Esophagus muscularis mucosa (tissue), 4 donors: ENCODE measurements at regions not wholly inside any gene's neighbourhood (a gene's known extent, or its start where the extent isn't known, plus 50 kb on each side); places are given as distances from the start of the nearest gene placed in this dataset.

Experiments used
- DNase-seq: peaks from one replicate; pipeline ENCODE4 v3.0.0-alpha.2; 2017; ENCODE audit errors: extremely low spot score
- H3K27ac ChIP-seq, 4 donors: fragments of 200-600 bp; sonication (generic); replicated peaks in 1 of 4; 1 replicate in 3 of 4; 2 replicates in 1 of 4; pipeline ENCODE4 v1.5.1; 2016 to 2019; ENCODE audit warnings: mild to moderate bottlenecking in 1 of 4
- H3K27me3 ChIP-seq, 4 donors: fragments of 200-600 bp; sonication (generic); one replicate each; pipeline versions ENCODE4 v1.5.1 to v1.6.0; 2016 to 2019
- H3K36me3 ChIP-seq, 4 donors: fragments of 200-600 bp; sonication (generic); one replicate each; pipeline ENCODE4 v1.5.1; 2016 to 2019
- H3K4me1 ChIP-seq, 4 donors: fragments of 200-600 bp; sonication (generic); one replicate each; pipeline ENCODE4 v1.5.1; 2016 to 2019
- H3K4me3 ChIP-seq, 4 donors: fragments of 200-600 bp; sonication (generic); 1 replicate in 2 of 4; 2 replicates in 2 of 4; pipeline ENCODE4 v1.5.1; 2016 to 2019; ENCODE audit warnings: mild to moderate bottlenecking in 4 of 4, moderate library complexity in 1 of 4
- H3K9me3 ChIP-seq, 4 donors: fragments of 200-600 bp; sonication (generic); 1 replicate in 3 of 4; 2 replicates in 1 of 4; pipeline ENCODE4 v1.5.1; 2016 to 2019
- CTCF ChIP-seq, 3 experiments: fragments of 200-600 bp in 2 of 3; fragments of 450-650 bp in 1 of 3; sonication (generic) in 2 of 3; IDR thresholded peaks; one replicate each; pipeline ENCODE4 v1.5.1; 2017 to 2019; ENCODE audit warnings: antibody characterized with exemption in 3 of 3, mild to moderate bottlenecking in 2 of 3, moderate library complexity in 1 of 3
- EP300 ChIP-seq: sonication (generic); formaldehyde crosslinking; IDR thresholded peaks from one replicate; pipeline ENCODE4 v1.6.1; 2017; ENCODE audit warnings: antibody characterized with exemption
- POLR2A ChIP-seq: fragments of 450-650 bp; IDR thresholded peaks from one replicate; pipeline ENCODE4 v1.6.1; 2017; ENCODE audit warnings: antibody characterized with exemption, moderate library complexity, mild to moderate bottlenecking, low read depth
- POLR2AphosphoS5 ChIP-seq, 2 donors: sonication (generic); formaldehyde crosslinking; IDR thresholded peaks; one replicate each; pipeline ENCODE4 v1.6.1; 2017; ENCODE audit warnings: antibody characterized with exemption in 2 of 2
- WGBS: methylation state at CpG from one replicate; pipeline ENCODE4 v1.1.5; 2018; 5-methylcytosine and 5-hydroxymethylcytosine counted together
- intact Hi-C: fragments of 100-400 bp; cut with DNase I; formaldehyde crosslinking; loops from one replicate; pipeline ENCODE4 v1.15.1; 2023

GRCh38 chr10:78688230-78688900 lies 380.4 kb upstream of the ZMIZ1 start:
- Histone ChIP-seq H3K27me3 (no peaks in the 10 kb centered on the region), H3K9me3 (no peaks in the 10 kb centered on the region), H3K36me3 (no peaks in the 10 kb centered on the region), H3K27ac (peak overlapping the region; percentile 82 to 91 (median 84)), H3K4me3 (peak overlapping the region in 1 of 4 donors; percentile 8), H3K4me1 (peaks cover 8 to 79% (median 74%) of the 10 kb centered on the region in 4 donors)
- 83% methylated on average over 6 of the region's 6 CpGs for WGBS
- peak; percentile 91 for DNase-seq
- TF ChIP-seq POLR2AphosphoS5 (IDR thresholded peaks at IDR 0.05) = no peak
- no peak for TF ChIP-seq POLR2A
- no peak for TF ChIP-seq EP300
- TF ChIP-seq CTCF (IDR thresholded peaks at IDR 0.05) = no peak
- intact Hi-C loops = no loop called here

- WGBS = 34% methylated on average over 13 of the region's 13 CpGs
- Histone ChIP-seq H3K4me1 (peaks cover 8 to 78% (median 72%) of the 10 kb centered on the region in 4 donors), H3K9me3 (no peaks in the 10 kb centered on the region), H3K27me3 (no peaks in the 10 kb centered on the region), H3K36me3 (no peaks in the 10 kb centered on the region), H3K4me3 (peak overlapping the region in 3 of 4 donors; percentile 8 to 13 (median 9)), H3K27ac (peak overlapping the region; percentile 82 to 91 (median 84))
- no peak for TF ChIP-seq EP300
- TF ChIP-seq POLR2AphosphoS5 (IDR thresholded peaks at IDR 0.05) = peak; percentile 69 to 73
- intact Hi-C loops = no loop called here
- peak; percentile 92 for DNase-seq
Measured at GRCh38 chr10:78688901-78689583, 379.7 kb upstream of the ZMIZ1 start.

GRCh38 chr10:78689584-78689935 lies 379.2 kb upstream of the ZMIZ1 start:
- Histone ChIP-seq H3K9me3 (no peaks in the 10 kb centered on the region), H3K27ac (peak overlapping the region; percentile 82 to 91 (median 84)), H3K4me3 (no peak overlapping the region), H3K36me3 (no peaks in the 10 kb centered on the region), H3K4me1 (peaks cover 8 to 73% (median 67%) of the 10 kb centered on the region in 4 donors), H3K27me3 (no peaks in the 10 kb centered on the region)
- DNase-seq = peak; percentile 60
- no peak for TF ChIP-seq CTCF (IDR thresholded peaks at IDR 0.05)
- TF ChIP-seq POLR2AphosphoS5 (IDR thresholded peaks at IDR 0.05) = no peak
- no peak for TF ChIP-seq EP300
- no peak for TF ChIP-seq POLR2A
- intact Hi-C loops = no loop called here
- WGBS = 57% methylated on average over 2 of the region's 2 CpGs

DNA sequence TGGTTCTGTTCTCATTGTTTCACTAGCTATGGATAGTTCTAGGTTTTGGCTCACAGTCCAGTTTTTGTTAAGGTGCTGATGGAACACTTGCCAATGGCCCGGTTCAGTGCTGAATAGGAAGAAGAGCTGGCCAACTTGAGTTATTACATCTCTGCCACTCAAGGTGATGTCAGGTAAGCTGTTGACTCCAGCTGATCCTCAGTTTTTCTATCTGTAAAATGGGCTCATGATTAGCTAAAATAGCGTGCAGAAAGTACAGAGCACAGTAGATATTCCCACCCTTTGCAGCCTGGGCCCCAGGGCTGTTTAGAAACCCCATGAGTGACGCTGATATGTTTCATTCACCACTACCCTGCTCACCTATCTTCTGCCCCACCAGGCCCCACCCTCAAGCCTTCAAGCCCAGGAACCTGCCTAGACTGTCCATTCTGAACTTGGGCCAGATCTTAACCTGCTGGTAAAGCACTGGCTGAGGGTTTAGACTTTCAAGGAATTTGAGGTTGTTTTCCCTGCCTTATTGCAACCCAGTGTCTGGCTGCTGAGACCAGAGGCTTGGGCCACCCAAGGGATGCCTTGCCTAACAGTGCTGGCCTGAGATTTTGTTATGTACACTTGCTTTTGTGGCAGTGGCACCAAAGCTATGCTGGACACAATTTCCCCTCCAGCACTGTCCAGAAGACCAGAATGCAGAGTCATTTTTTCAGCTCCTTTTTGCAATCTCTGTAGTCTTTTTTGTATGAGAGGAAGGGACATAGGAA lies 378.2 kb upstream of the ZMIZ1 start:
- no peaks in the 10 kb centered on the region for H3K9me3 ChIP-seq
- H3K27ac ChIP-seq = peak overlapping the region; percentile 82 to 91 (median 84)
- peaks cover 8 to 67% (median 61%) of the 10 kb centered on the region in 4 donors for H3K4me1 ChIP-seq
- 93% methylated on average over 3 of the region's 3 CpGs for WGBS
- peak; percentile 70 for DNase-seq
- H3K4me3 ChIP-seq = no peak overlapping the region
- no peak for TF ChIP-seq EP300
- intact Hi-C loops = no loop called here
- H3K36me3 ChIP-seq = no peaks in the 10 kb centered on the region
- H3K27me3 ChIP-seq = no peaks in the 10 kb centered on the region

GRCh38 chr10:78691301-78692030 lies 377.3 kb upstream of the ZMIZ1 start:
- WGBS = 75% methylated on average over 4 of the region's 4 CpGs
- Histone ChIP-seq H3K27ac (peak overlapping the region; percentile 82 to 91 (median 84)), H3K4me1 (peaks cover 8 to 67% (median 62%) of the 10 kb centered on the region in 4 donors), H3K9me3 (no peaks in the 10 kb centered on the region), H3K36me3 (no peaks in the 10 kb centered on the region), H3K4me3 (no peak overlapping the region), H3K27me3 (no peaks in the 10 kb centered on the region)
- peak; percentile 80 for DNase-seq
- intact Hi-C loops = no loop called here
- TF ChIP-seq CTCF (IDR thresholded peaks at IDR 0.05) = no peak
- TF ChIP-seq POLR2A = no peak
- no peak for TF ChIP-seq POLR2AphosphoS5 (IDR thresholded peaks at IDR 0.05)
- TF ChIP-seq EP300 = no peak
